Chondrocyte (in vitro differentiated cells): ENCODE measurements at regions not wholly inside any gene's neighbourhood (a gene's known extent, or its start where the extent isn't known, plus 50 kb on each side); places are given as distances from the start of the nearest gene placed in this dataset.

Experiments
- DNase-seq: peaks from one replicate; pipeline ENCODE4 v3.0.0; 2021; ENCODE audit warnings: mixed read lengths, low spot score
- H3K27ac Mint-ChIP-seq: one replicate; pipeline ENCODE4 v1.8.0; 2021; ENCODE audit warnings: mild to moderate bottlenecking, moderate library complexity, mixed read lengths; ENCODE audit not compliant: unreplicated experiment
- H3K27me3 Mint-ChIP-seq: 2 replicates; pipeline ENCODE4 v1.8.0; 2021; ENCODE audit warnings: low read depth, mixed read lengths
- H3K36me3 Mint-ChIP-seq: 2 replicates; pipeline ENCODE4 v1.8.0; 2021; ENCODE audit warnings: low read depth, mixed read lengths
- H3K4me1 Mint-ChIP-seq: 2 replicates; pipeline ENCODE4 v1.8.0; 2021; ENCODE audit warnings: low read depth, mild to moderate bottlenecking, mixed read lengths
- H3K4me3 Mint-ChIP-seq: one replicate; pipeline ENCODE4 v1.8.0; 2021; ENCODE audit warnings: mild to moderate bottlenecking, moderate library complexity, mixed read lengths; ENCODE audit not compliant: unreplicated experiment
- H3K9me3 Mint-ChIP-seq: 2 replicates; pipeline ENCODE4 v1.8.0; 2021; ENCODE audit warnings: low read depth, mixed read lengths
- CTCF ChIP-seq: fragments of 200-600 bp; sonication (generic); IDR thresholded peaks from 2 replicates; pipeline ENCODE4 v1.5.0; 2021; ENCODE audit warnings: antibody characterized with exemption, mild to moderate bottlenecking, moderate library complexity

GRCh38 chr4:45745741-45746140, 378.1 kb downstream of the GABRG1 start:
- no peak for TF ChIP-seq CTCF
- peaks cover 2% of the 10 kb centered on the region for H3K27me3 Mint-ChIP-seq
- H3K9me3 Mint-ChIP-seq, result peaks cover 11% of the 10 kb centered on the region
- H3K4me1 Mint-ChIP-seq, result no peaks in the 10 kb centered on the region
- H3K4me3 Mint-ChIP-seq, result no peak overlapping the region
- no peak overlapping the region for H3K27ac Mint-ChIP-seq
- DNase-seq, result no peak
- no peaks in the 10 kb centered on the region for H3K36me3 Mint-ChIP-seq

GRCh38 chr4:45741897-45742296, 382.0 kb downstream of the GABRG1 start:
- no peaks in the 10 kb centered on the region for H3K36me3 Mint-ChIP-seq
- H3K9me3 Mint-ChIP-seq, result peaks cover 30% of the 10 kb centered on the region
- no peak for TF ChIP-seq CTCF
- no peaks in the 10 kb centered on the region for H3K27me3 Mint-ChIP-seq
- H3K4me3 Mint-ChIP-seq, result no peak overlapping the region
- no peak overlapping the region for H3K27ac Mint-ChIP-seq
- no peaks in the 10 kb centered on the region for H3K4me1 Mint-ChIP-seq
- no peak for DNase-seq

- TF ChIP-seq CTCF, result no peak
- Mint-ChIP-seq H3K27ac (no peak overlapping the region), H3K36me3 (no peaks in the 10 kb centered on the region), H3K9me3 (no peaks in the 10 kb centered on the region), H3K4me1 (no peaks in the 10 kb centered on the region), H3K4me3 (no peak overlapping the region), H3K27me3 (no peaks in the 10 kb centered on the region)
- DNase-seq, result no peak
Observed at GRCh38 chr4:45732161-45732560, 391.7 kb downstream of the GABRG1 start.

GRCh38 chr4:45716093-45716492, 407.8 kb downstream of the GABRG1 start:
- no peak for TF ChIP-seq CTCF
- H3K36me3 Mint-ChIP-seq, result no peaks in the 10 kb centered on the region
- no peaks in the 10 kb centered on the region for H3K27me3 Mint-ChIP-seq
- no peak for DNase-seq
- no peak overlapping the region for H3K4me3 Mint-ChIP-seq
- H3K9me3 Mint-ChIP-seq, result peaks cover 6% of the 10 kb centered on the region
- no peak overlapping the region for H3K27ac Mint-ChIP-seq
- H3K4me1 Mint-ChIP-seq, result no peaks in the 10 kb centered on the region

- Mint-ChIP-seq H3K27me3 (no peaks in the 10 kb centered on the region), H3K4me1 (no peaks in the 10 kb centered on the region), H3K9me3 (peaks cover 6% of the 10 kb centered on the region), H3K27ac (no peak overlapping the region), H3K36me3 (no peaks in the 10 kb centered on the region), H3K4me3 (no peak overlapping the region)
- no peak for TF ChIP-seq CTCF
- no peak for DNase-seq
Observed at GRCh38 chr4:45713996-45714395, 409.9 kb downstream of the GABRG1 start.
